Omental fat pad (tissue), 3 donors: ENCODE measurements at regions not wholly inside any gene's neighbourhood (a gene's known extent, or its start where the extent isn't known, plus 50 kb on each side); places are given as distances from the start of the nearest gene placed in this dataset.

Experiments
- ATAC-seq: fragments of 150-250 bp; one replicate; pipeline ENCODE4 v1.9.1; 2016; ENCODE audit warnings: mild to moderate bottlenecking, moderate library complexity; ENCODE audit not compliant: low FRiP score
- DNase-seq: peaks from one replicate; pipeline ENCODE4 v3.0.0-alpha.2; 2019; ENCODE audit warnings: low spot score
- CTCF ChIP-seq, 3 donors: fragments of 450-650 bp; IDR thresholded peaks; one replicate each; pipeline ENCODE4 v1.5.1; 2016 to 2017; ENCODE audit warnings: antibody characterized with exemption in 3 of 3, mild to moderate bottlenecking in 3 of 3, moderate library complexity in 2 of 3

- ATAC-seq: peak; percentile 89
- DNase-seq: no peak
- no peak for TF ChIP-seq CTCF (IDR thresholded peaks at IDR 0.05)
Measured at GRCh38 chr17:65324611-65325342, 187.6 kb downstream of the RGS9 start.

- TF ChIP-seq CTCF (IDR thresholded peaks at IDR 0.05): no peak
- DNase-seq (no peak), ATAC-seq (no peak)
Measured at GRCh38 chr17:65323049-65323448, 185.9 kb downstream of the RGS9 start.

- DNase-seq (no peak), ATAC-seq (no peak)
- no peak for TF ChIP-seq CTCF (IDR thresholded peaks at IDR 0.05)
Measured at GRCh38 chr17:65320820-65321219, 183.7 kb downstream of the RGS9 start.

GRCh38 chr17:65314212-65314611 is 177.0 kb downstream of the RGS9 start:
- no peak for DNase-seq
- ATAC-seq: no peak
- TF ChIP-seq CTCF (IDR thresholded peaks at IDR 0.05): no peak

GRCh38 chr17:65312718-65313377 is 175.7 kb downstream of the RGS9 start:
- DNase-seq (no peak), ATAC-seq (no peak)
- no peak for TF ChIP-seq CTCF (IDR thresholded peaks at IDR 0.05)

- TF ChIP-seq CTCF (IDR thresholded peaks at IDR 0.05): no peak
- ATAC-seq (no peak), DNase-seq (no peak)
Measured at GRCh38 chr17:65311261-65311660, 174.1 kb downstream of the RGS9 start.

GRCh38 chr17:65307961-65308316 is 170.8 kb downstream of the RGS9 start:
- TF ChIP-seq CTCF (IDR thresholded peaks at IDR 0.05): no peak
- ATAC-seq: no peak

More at GRCh38 chr17:65307961-65308316, 170.8 kb downstream of the RGS9 start:
- DNase-seq: no peak
